CD4-positive, alpha-beta T cell treated with Interleukin-17A for 4 hours (primary cell): ENCODE measurements at regions not wholly inside any gene's neighbourhood (a gene's known extent, or its start where the extent isn't known, plus 50 kb on each side); places are given as distances from the start of the nearest gene placed in this dataset.
"Not testable (repeated sequence)": the region's sequence is repeated elsewhere in the genome, so short reads cannot be mapped to it uniquely, and the experiment has no call there.

ENCODE experiments used
- DNase-seq: peaks from one replicate; pipeline ENCODE4 v3.0.0-alpha.2; 2020; ENCODE audit warnings: mixed read lengths

DNA sequence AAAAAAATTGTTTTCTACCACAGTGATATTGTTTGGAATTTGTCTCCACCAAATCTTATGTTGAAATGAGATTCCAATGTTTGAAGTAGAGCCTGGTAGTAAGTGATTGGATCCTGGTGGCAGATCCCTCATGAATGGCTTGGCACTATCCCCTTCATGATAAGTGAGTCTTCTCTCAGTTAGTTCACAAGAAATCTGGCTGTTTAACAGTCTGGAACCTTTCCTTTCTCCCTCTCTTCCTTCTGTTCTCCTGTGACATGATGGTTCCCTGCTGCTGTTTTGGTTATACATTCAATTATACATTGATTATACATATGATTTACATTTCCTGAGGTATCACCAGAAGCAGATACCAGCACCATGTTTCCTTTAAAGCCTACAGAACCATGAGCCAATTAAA, 442.2 kb downstream of the SLC6A15 start:
- DNase-seq: no peak

DNA sequence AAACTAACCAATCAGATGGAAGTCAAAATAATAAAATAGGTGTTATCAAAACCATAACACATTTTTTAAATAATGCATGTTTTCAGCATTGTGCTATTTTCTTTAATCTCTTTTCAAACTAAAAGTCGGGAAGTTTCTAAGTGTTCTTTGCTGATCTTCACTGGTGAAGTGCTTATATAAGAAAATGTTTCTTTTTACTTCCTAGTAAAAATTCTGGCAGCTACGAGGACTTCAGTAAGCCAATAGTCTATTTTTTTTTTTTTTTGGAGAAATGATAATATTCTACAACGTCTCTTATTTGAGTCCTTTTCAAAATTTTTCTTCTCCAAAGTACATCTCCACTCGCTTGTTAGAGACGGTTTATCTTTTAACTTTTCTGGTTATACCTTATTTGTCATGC, 448.0 kb downstream of the SLC6A15 start:
- no peak for DNase-seq

DNA sequence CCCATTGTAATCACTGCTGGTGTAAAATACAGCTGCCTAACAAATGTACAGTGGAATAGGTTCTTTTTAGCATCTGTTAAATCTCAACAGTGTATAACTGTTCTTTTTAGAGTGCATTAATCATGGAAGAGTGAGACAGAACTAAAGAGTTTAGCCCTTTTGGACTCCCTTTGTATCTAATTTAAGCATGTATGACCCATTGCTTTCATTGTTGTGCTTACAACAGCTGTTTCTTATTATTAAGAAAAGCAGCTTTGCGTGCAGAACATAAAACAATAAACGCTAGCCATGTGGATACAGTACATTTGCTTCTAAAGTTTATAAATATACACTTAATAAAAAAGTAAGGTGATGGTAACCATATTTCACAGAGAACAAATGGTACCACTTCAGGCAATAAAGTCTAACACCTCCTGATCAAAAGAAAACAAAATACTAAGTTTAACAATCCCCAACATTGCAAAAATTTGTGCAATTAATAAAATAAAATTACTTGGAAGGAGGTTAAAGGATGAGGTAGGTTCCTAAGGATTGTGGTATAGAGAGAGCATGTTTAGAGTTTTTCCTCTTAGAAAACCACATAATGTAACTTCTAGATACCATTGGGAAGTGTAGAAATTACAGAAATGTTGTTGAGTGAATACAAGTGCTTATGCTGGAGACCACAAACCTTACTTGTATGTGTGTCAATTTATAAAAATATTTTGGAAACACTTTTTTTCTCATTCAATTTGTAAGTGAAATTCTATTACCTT, 448.7 kb downstream of the SLC6A15 start:
- no peak for DNase-seq

DNA sequence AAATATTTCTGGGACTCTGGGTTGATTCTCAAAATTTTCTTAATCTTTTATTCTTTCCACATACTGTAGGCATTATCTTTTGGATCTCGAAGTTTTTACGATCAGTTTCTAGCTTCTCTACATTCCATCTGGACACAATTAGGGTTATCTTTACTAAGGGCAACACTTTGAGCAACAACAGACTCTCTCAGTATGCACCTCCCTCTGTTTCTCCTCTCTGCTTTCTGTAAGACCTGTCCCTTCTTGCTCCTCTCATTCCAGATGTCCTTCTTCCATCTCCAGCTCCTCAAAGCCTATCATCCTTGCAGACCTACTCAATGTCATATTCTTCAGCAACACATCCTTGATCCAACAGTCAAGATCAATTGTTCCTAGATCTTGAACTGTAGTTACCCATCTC, 457.0 kb downstream of the SLC6A15 start:
- DNase-seq: no peak

DNA sequence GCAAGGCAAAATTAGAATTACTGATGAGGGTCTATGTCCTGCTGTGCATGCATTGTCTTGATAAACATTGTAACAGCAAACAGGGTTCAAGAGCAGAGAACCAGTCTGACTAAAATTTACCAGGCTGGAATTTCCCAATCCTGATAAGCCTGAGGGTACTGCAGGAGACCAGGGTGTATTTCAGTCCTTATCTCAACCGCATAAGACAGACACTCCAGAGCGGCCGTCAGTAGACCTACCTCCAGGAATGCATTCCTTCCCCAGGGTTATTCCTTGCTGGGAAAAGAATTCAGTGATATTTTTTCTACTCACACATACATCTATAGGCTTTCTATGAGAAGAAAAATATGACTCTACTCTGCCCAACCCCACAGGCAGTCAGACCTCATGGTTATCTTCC, 466.1 kb downstream of the SLC6A15 start:
- not testable (repeated sequence) for DNase-seq

DNA sequence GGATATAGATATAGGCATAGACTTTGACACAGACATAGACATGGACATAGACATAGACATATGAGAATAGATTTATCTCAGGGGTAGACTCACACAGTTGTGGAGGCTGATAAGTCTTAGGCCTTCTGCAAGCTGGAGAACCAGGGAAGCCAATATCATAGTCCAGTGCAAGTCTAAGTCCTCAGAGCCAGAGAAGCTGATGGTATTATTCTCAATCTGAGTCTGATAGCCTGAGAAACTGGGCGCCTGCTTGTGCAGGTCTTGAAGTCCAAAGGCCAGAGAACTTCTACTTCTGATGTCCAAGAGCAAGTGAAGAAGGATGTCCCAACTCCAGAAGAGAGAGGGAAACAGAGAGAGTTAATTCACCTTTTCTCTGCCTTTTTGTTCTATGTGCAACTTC, 476.5 kb downstream of the SLC6A15 start:
- DNase-seq: no peak

DNA sequence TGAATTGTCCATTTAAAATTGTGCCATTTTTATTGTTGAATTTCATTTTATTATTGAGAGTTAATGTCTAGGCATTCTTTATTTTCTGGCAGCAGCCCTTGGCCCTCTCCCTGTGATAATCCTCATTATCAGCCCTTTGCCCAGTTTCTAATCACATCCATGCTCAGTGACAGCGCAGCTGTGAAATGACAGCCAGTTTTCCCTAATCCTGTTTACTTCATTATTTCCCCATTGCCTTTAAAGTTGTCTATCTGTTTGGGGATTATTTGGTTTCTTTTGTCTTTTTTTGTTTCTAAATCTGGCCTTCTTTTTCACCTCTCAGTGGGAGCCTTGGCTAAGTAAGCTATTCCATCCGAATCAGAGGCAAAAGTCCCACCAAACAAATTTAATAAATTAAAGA, 476.9 kb downstream of the SLC6A15 start:
- no peak for DNase-seq

DNA sequence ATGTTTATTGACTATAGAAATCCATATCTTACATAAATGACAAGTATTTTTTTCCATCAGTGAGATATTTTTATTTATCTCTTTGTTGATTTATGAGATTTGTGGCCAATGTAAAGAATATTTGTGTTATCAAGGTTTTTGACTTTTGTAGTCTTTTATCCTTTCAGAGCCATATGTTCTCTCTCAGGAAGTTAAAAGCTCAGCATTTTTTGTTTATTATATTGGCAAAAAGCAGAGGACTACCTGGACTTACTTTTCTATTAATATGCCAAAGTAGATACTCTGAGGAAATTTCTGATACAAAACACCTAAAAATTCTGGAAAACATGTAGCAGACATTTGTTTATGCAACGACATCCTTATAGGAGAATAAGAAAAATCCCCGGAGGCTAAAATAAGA, 490.3 kb downstream of the SLC6A15 start:
- DNase-seq: no peak

DNA sequence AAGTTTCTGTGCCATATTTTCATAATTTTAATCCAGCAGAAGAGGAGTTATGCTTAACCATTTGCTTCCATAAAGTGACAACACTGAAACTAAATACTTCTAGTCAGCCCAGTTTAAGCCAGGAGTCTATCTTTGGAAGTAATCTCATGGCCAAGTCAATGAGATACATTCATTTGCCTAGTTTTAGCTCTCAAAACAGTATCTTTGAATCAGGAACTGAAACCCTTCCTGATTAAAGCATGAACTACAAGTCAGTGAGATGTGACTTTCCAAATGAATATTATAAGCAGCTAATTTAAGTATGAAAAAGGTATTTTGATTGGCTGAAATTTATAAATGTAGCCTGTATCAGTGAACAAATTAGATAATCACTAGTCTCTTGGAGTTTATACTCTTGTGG, 491.5 kb downstream of the SLC6A15 start:
- DNase-seq: no peak

DNA sequence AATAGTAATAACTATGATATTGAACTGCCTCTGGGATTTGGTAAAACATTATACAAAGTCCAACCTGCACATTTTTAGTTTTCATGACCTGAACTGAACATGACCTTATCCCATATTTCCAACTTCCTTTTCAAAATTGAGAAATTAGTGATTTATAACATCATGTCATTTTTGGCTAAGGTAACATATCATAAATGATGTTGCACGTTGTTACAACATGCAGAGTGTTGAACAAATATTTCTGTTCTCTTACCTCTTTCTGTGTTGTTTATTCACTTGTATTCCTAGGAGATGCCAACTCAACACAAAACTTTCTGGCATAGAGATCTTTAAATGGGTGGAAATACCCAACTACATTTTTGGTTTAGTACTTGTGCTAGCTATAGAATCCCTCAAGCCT, 496.0 kb downstream of the SLC6A15 start:
- DNase-seq: no peak

DNA sequence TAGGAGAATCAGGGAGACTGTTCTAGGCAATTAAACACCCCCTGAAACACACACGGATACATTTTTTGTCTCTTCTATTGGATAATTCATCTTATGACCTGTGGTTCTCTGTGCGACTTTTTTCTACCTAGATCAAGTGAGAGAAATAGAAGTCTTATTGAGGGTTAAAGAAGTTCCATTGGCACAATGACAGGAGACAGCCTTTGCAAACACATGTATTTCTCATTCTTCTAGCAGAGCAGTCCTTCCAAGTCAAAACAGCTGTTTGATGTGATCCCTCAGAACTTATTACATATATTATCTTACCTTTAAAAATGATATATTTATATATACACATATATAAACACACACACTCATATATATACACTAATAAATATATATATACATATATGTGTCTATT, 496.7 kb downstream of the SLC6A15 start:
- DNase-seq: no peak

DNA sequence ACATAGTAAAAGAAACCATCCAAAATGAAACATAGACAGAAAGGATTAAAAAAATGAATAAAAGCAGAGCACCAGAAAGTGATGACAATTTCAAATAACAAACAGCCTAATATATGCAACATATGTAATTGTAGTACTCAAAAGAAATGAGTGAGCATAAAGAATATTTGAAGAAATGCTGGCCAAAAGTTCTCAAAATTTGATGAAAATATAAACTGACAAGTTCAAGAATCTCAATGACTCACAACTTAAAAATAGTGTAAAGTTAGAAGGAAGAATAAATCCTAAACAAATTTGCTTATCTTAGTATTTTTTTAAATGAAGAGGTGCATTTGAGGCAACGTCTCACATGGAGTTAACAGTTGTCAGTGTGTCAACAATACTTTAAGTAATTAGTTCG, 498.9 kb downstream of the SLC6A15 start:
- DNase-seq: no peak

DNA sequence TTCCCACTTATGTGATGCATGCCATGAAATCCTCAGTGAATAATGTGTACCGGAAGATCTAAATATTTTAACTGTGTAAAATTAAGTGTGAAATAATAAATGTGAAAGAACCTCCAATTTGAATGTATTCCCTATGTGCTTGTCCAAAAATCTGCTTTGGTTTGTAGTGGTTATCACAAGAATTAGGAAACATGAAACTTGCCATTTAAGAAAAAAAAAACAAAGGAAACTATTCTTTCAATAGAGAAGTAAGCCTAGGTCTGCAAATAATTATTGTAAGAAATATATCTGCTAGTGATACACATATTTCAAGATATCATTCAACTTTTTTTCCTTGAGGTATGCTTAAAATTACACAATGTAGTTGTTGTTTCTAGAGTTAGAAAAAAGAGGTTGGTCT, 500.4 kb downstream of the SLC6A15 start:
- DNase-seq: no peak

DNA sequence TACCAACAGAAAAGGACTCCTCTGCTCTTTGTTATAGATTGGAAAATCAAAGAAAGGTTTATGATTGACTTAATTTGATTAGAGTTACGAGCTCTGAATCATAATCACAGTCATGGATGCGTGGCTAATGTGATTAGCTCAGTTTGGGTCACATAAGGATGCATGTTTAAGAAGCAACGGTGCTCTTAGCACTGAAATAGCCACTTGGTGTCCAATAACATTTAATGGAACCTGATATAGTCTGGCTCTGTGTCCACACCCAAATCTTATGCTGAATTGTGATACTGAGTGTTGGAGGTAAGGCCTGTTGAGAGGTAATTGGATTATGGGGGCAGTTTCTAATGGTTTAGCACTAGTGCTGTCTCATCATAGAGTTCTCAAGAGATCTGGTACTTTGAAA, 501.6 kb downstream of the SLC6A15 start:
- DNase-seq: no peak

DNA sequence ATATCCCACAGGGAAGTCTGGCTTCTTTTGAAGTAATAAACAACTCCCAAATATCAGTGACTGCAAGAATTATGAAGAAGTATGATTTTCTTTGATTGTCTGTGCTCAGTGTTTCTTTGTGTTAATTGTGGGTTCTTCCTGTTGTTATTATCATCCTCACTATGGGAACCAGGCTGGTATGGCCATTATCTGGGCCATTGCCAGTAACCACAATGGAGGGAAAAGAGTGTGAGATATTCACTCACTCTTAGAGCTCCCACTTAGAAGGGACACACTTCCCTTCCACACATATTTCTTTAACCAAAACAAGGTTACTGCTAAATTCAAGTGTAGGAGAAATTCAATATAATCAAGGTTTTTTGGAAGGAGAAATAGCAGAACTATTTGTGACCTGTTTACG, 503.7 kb downstream of the SLC6A15 start:
- no peak for DNase-seq

DNA sequence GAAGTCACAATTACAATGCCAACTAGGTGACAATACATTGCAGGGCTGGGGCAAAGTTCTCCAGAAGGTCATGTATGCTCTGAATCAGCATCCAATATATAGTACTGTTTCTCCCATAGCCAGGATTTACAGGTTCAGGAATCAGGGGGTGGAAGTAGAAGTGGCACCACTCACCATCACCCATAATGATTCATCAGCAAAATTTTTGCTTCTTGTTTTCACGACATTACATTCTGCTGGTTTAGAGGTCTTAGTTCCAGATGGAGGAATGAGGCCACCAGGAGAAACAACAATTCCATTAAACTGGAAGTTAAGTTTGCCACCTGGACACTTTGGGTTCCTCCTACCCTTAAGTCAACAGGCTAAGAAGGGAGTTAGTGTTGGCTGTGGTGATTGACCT, 505.9 kb downstream of the SLC6A15 start:
- DNase-seq: not testable (repeated sequence)

DNA sequence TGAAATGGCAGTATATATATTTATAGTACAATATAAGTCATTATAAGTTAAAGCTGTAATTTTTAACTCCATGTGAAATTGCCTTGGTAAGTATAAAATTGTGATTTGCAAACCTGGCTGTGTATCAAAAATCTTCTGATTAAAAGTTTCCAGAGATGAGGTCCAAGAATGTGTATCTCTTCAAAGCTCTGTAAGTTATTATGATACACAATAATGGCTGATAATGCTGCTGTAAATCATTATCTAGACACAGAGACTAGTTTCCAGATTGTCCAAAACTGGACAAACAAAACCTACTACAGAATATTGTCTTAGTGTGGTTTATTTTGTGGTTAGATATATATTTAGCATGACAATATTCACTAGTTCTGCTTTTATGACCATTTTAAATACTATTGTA, 514.8 kb downstream of the SLC6A15 start:
- no peak for DNase-seq

DNA sequence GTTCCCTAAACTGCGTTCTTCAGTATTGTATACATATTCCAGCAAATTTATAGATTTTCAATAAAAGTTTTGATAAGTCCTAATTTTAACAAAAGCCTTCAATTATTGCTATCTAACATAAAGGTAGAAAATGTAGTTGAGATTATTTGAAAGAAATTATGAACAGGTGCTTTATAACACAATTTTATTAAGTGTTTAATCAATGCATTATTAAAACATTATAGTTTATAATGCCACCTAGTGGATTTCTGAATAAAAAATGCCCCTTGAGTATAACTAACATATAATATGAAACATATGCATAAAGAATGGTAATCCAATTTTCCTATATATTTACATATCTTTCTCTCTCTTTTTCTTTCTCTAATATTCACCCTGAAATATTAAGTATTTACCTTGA, 515.3 kb downstream of the SLC6A15 start:
- DNase-seq: no peak

DNA sequence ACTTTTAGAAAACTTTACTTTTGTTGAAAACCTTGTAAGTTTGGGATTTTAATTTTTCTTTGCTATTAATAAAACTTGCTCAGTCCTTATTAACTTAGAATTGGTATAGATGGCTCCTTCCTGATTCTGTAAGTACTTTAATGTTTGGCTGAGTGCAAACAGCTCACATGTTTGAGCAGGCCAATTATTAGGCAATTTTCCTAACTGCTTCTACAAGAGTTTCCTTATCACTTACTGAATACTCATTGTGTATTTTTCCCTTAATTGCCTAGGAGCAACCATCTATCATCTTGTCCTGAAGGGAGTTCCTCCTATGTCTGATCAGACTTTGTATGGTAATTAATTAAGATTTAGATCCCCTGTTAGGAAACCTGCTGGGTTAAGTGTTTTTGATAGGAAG, 521.4 kb downstream of the SLC6A15 start:
- not testable (repeated sequence) for DNase-seq

DNA sequence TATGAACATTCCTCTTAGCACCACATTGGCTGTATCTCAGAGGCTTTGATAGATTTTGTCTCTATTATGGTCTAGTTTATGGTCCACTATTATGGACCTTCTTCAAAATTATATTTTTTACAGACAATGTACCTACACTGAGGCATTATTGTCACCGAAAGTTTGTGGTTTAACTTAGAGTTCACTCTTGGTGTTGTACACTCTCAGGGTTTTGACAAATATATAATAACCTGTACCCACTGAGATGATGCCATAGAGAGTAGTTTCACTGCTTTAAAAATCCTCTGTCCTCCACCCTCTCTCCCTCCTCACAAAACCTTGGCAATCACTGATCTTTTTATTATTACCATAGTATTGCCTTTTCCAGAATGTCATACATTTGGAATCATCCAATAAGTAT, 528.2 kb downstream of the SLC6A15 start:
- no peak for DNase-seq

DNA sequence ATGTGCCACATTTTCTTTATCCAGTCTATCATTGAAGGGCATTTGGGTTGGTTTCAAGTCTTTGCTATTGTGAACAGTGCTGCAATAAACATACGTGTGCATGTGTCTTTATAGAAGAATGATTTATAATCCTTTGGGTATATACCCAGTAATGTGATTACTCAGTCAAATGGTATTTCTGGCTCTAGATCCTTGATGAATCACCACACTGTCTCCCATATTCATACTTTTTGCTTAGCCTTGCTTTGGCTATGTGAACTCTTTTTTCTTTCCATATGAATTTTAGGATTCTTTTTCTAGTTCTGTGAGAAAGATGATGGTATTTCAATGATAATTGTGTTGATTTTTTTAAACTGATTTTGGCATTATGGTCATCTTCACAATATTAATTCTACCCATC, 530.1 kb downstream of the SLC6A15 start:
- not testable (repeated sequence) for DNase-seq

DNA sequence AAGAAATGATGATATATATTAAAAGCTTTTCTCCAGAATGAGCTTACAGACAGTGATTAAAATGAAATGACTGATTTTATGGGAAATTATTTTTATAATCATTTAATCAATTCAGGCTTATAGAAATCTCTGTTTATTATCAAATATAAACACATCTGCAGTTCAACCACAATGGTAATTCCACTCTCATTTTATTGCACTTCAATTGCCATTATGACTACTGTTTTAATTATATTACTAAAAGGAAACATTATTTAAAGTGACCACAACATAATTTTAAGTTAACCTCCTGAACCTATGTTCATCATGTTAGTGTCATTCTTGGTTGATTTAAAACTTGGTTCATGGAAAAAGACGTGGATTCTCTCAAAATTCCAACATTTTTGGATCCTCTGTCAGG, 536.3 kb downstream of the SLC6A15 start:
- DNase-seq: no peak

DNA sequence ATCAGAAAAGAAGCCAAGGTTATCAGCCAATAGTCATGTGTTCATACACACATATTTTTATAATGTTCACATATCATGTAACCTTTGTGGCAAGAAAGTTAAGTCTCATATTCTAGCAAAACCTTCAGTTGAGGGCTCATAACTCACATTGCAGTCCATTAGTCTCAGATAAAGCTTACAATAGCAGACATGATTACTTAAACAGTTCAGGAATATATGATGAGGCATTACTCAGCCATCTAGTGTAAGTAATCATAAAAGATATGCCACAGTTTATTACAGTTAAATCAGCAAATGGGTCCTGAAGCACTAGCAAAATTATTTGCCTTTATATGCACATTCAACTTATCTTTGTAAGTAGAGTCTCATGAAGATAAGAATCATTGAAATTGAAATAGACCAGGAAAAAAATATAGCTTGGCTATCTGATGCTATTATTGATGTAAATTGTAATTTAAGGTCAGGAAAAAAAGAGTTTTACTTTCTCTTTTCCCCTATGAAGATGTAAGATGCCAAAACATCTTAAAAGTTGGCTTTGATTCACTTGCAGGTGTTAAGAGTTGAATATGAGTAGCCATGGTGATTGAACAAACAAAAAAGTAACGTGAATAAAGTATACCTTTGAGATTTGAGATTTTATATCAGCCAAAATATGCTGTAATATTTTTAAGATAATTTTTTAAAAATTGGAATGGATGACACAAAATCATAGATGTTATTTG, 537.0 kb downstream of the SLC6A15 start:
- no peak for DNase-seq

DNA sequence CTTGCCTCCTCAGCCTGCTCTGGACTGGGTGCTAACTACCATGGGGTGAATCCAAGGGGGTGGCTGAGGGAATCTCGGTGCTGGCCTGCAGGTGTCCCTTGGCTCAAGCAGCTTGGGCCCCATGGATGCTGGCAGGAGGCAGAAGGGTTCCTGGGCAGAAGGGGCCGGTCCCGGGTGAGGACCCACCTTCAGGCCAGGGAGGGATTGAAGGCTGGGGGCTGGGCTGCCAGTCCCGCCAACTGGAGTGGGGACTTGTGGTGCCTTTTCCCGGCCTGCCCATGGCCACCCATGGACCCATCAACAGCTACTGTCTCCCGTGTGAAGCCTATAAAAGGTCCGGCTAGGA, 550.1 kb downstream of the SLC6A15 start:
- DNase-seq: no peak
